ENCODE measurements at regions not wholly inside any gene's neighbourhood (a gene's known extent, or its start where the extent isn't known, plus 50 kb on each side); places are given as distances from the start of the nearest gene placed in this dataset.

GRCh38 chr6:45816674-45817297, 198.9 kb downstream of the CLIC5 start:
- H3K4me1 ChIP-seq (ENCODE audit: insufficient read depth, low read length, severe bottlenecking) = no peaks in the 10 kb centered on the region
- H3K9me2 ChIP-seq (ENCODE audit: low read depth, low read length) = no peaks in the 10 kb centered on the region
- H2AFZ ChIP-seq (ENCODE audit: low read length) = no peak overlapping the region
- TF ChIP-seq CTCF (IDR thresholded peaks at IDR 0.05; ENCODE audit: low read length) (no peak), EZH2 (IDR thresholded peaks at IDR 0.05; ENCODE audit: borderline replicate concordance, low read length) (no peak)
- H3K36me3 ChIP-seq (ENCODE audit: insufficient read depth, low read length) = no peaks in the 10 kb centered on the region
- H3K27me3 ChIP-seq (ENCODE audit: insufficient read depth, low read length) = no peaks in the 10 kb centered on the region
- H3K9ac ChIP-seq (ENCODE audit: low read length) = no peak overlapping the region
- H3K4me3 ChIP-seq (ENCODE audit: low read depth, low read length, poor library complexity, severe bottlenecking) = no peak overlapping the region
- H3K9me3 ChIP-seq (ENCODE audit: low read length) = no peaks in the 10 kb centered on the region
- H3K79me2 ChIP-seq (ENCODE audit: insufficient read depth, low read length) = no peaks in the 10 kb centered on the region
- H3F3A ChIP-seq (ENCODE audit: insufficient read depth, low read length) = no peaks in the 10 kb centered on the region
- no peak overlapping the region for H3K4me2 ChIP-seq (ENCODE audit: low read length)
- H3K27ac ChIP-seq (ENCODE audit: low read depth, low read length, poor library complexity, severe bottlenecking) = no peak overlapping the region
- no peaks in the 10 kb centered on the region for H4K20me1 ChIP-seq (ENCODE audit: insufficient read depth, low read length)

- no peaks in the 10 kb centered on the region for H3K36me3 ChIP-seq (ENCODE audit: insufficient read depth, low read length)
- H3K27ac ChIP-seq (ENCODE audit: low read depth, low read length, poor library complexity, severe bottlenecking) = no peak overlapping the region
- no peaks in the 10 kb centered on the region for H3K4me1 ChIP-seq (ENCODE audit: insufficient read depth, low read length, severe bottlenecking)
- no peak overlapping the region for H3K4me2 ChIP-seq (ENCODE audit: low read length)
- TF ChIP-seq EZH2 (IDR thresholded peaks at IDR 0.05; ENCODE audit: borderline replicate concordance, low read length) = no peak
- no peak for TF ChIP-seq CTCF (IDR thresholded peaks at IDR 0.05; ENCODE audit: low read length)
- H3F3A ChIP-seq (ENCODE audit: insufficient read depth, low read length) = no peaks in the 10 kb centered on the region
- H4K20me1 ChIP-seq (ENCODE audit: insufficient read depth, low read length) = no peaks in the 10 kb centered on the region
- no peaks in the 10 kb centered on the region for H3K27me3 ChIP-seq (ENCODE audit: insufficient read depth, low read length)
- H2AFZ ChIP-seq (ENCODE audit: low read length) = no peak overlapping the region
- no peak overlapping the region for H3K4me3 ChIP-seq (ENCODE audit: low read depth, low read length, poor library complexity, severe bottlenecking)
- no peaks in the 10 kb centered on the region for H3K9me3 ChIP-seq (ENCODE audit: low read length)
- H3K9ac ChIP-seq (ENCODE audit: low read length) = no peak overlapping the region
- no peaks in the 10 kb centered on the region for H3K9me2 ChIP-seq (ENCODE audit: low read depth, low read length)
- H3K79me2 ChIP-seq (ENCODE audit: insufficient read depth, low read length) = no peaks in the 10 kb centered on the region
These were observed 200.1 kb downstream of the CLIC5 start for GRCh38 chr6:45815466-45816125.

GRCh38 chr6:45814772-45815171, 200.9 kb downstream of the CLIC5 start:
- no peak overlapping the region for H3K4me2 ChIP-seq (ENCODE audit: low read length)
- no peak overlapping the region for H3K4me3 ChIP-seq (ENCODE audit: low read depth, low read length, poor library complexity, severe bottlenecking)
- H3K9me2 ChIP-seq (ENCODE audit: low read depth, low read length) = no peaks in the 10 kb centered on the region
- H4K20me1 ChIP-seq (ENCODE audit: insufficient read depth, low read length) = no peaks in the 10 kb centered on the region
- no peaks in the 10 kb centered on the region for H3K4me1 ChIP-seq (ENCODE audit: insufficient read depth, low read length, severe bottlenecking)
- no peaks in the 10 kb centered on the region for H3F3A ChIP-seq (ENCODE audit: insufficient read depth, low read length)
- TF ChIP-seq EZH2 (IDR thresholded peaks at IDR 0.05; ENCODE audit: borderline replicate concordance, low read length) = no peak
- H3K27me3 ChIP-seq (ENCODE audit: insufficient read depth, low read length) = no peaks in the 10 kb centered on the region
- H3K36me3 ChIP-seq (ENCODE audit: insufficient read depth, low read length) = no peaks in the 10 kb centered on the region
- H3K9me3 ChIP-seq (ENCODE audit: low read length) = no peaks in the 10 kb centered on the region
- no peaks in the 10 kb centered on the region for H3K79me2 ChIP-seq (ENCODE audit: insufficient read depth, low read length)
- no peak overlapping the region for H3K9ac ChIP-seq (ENCODE audit: low read length)
- H2AFZ ChIP-seq (ENCODE audit: low read length) = no peak overlapping the region
- H3K27ac ChIP-seq (ENCODE audit: low read depth, low read length, poor library complexity, severe bottlenecking) = no peak overlapping the region

GRCh38 chr6:45813943-45814342, 201.7 kb downstream of the CLIC5 start:
- Histone ChIP-seq H3K4me1 (ENCODE audit: insufficient read depth, low read length, severe bottlenecking) (peaks cover 3% of the 10 kb centered on the region), H3K9me2 (ENCODE audit: low read depth, low read length) (no peaks in the 10 kb centered on the region), H3K27me3 (ENCODE audit: insufficient read depth, low read length) (no peaks in the 10 kb centered on the region), H3F3A (ENCODE audit: insufficient read depth, low read length) (no peaks in the 10 kb centered on the region), H3K27ac (ENCODE audit: low read depth, low read length, poor library complexity, severe bottlenecking) (no peak overlapping the region), H3K9me3 (ENCODE audit: low read length) (no peaks in the 10 kb centered on the region), H3K79me2 (ENCODE audit: insufficient read depth, low read length) (no peaks in the 10 kb centered on the region), H4K20me1 (ENCODE audit: insufficient read depth, low read length) (no peaks in the 10 kb centered on the region), H3K9ac (ENCODE audit: low read length) (no peak overlapping the region), H3K4me3 (ENCODE audit: low read depth, low read length, poor library complexity, severe bottlenecking) (no peak overlapping the region), H3K4me2 (ENCODE audit: low read length) (no peak overlapping the region), H3K36me3 (ENCODE audit: insufficient read depth, low read length) (no peaks in the 10 kb centered on the region), H2AFZ (ENCODE audit: low read length) (no peak overlapping the region)
- no peak for TF ChIP-seq EZH2 (IDR thresholded peaks at IDR 0.05; ENCODE audit: borderline replicate concordance, low read length)
- no peak for TF ChIP-seq CTCF (IDR thresholded peaks at IDR 0.05; ENCODE audit: low read length)
